HT1080 (cell line): ENCODE measurements at regions not wholly inside any gene's neighbourhood (a gene's known extent, or its start where the extent isn't known, plus 50 kb on each side); places are given as distances from the start of the nearest gene placed in this dataset. TPM values are rescaled to one million over a fixed set of nuclear protein-coding genes. Genes with fewer than 3 reads are reported as not detected.

Source experiments
- DNase-seq: peaks from one replicate; pipeline ENCODE4 v3.0.0-alpha.2; 2015; ENCODE audit warnings: low read depth
- small RNA-seq: library from RNA; depleted of rRNA; stranded (forward); fragments of <200 nt; gene quantifications from one replicate; pipeline ENCODE3, GENCODE V24; 2014

GRCh38 chr5:25849270-25849669, 1189.1 kb downstream of the CDH9 start:
- no peak for DNase-seq

- DNase-seq, result no peak
Observed at GRCh38 chr5:25823330-25823873, 1178.6 kb upstream of the CDH10 start.

Small RNA genes lying in the stretch of these regions (small RNA-seq; reads per million reads assigned to genes)
- gene AC113347.2 (not detected), gene AC113347.3 (not detected), gene RNU4-43P (not detected)
